ENCODE measurements at regions not wholly inside any gene's neighbourhood (a gene's known extent, or its start where the extent isn't known, plus 50 kb on each side); places are given as distances from the start of the nearest gene placed in this dataset.

DNA sequence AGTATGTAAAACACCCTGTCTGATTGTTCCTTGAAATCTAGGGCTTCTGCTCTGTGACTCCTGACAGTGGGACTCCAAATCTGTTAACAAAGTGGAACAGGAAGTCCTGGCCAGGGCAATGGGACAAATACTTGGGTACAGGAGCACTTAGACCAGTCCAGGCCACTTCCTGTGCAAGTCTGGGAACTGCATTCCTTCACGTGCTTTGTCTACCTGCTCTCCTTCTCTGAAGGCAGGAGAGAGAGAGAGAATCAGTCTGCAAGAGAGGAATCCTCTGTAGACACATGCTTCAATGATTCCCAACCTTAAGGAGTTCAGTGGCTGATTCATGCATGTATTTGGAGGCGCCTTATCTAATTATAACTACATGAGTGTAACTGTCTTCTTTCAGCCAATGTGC is 530.2 kb downstream of the GATA3 start:
- no peak for DNase-seq
- Histone ChIP-seq H3K27me3 (ENCODE audit: control insufficient read depth, insufficient read depth, low read length) (no peaks in the 10 kb centered on the region), H3K9me3 (ENCODE audit: control insufficient read depth in 2 of 3, insufficient read depth in 1 of 3, low read length in 3 of 3) (no peaks in the 10 kb centered on the region), H3K4me1 (ENCODE audit: control insufficient read depth in 2 of 3, insufficient read depth in 2 of 3, low read depth in 1 of 3, low read length in 3 of 3) (no peaks in the 10 kb centered on the region), H3K4me3 (ENCODE audit: low read length in 3 of 3) (no peak overlapping the region), H3K36me3 (ENCODE audit: control insufficient read depth in 2 of 3, insufficient read depth in 3 of 3, low read length in 3 of 3) (no peaks in the 10 kb centered on the region), H3K27ac (ENCODE audit: low read depth in 2 of 2, low read length in 2 of 2) (no peak overlapping the region), H3K9ac (ENCODE audit: low read length in 3 of 3) (no peak overlapping the region)
- no peak for FAIRE-seq
- TF ChIP-seq, protein P1, sequence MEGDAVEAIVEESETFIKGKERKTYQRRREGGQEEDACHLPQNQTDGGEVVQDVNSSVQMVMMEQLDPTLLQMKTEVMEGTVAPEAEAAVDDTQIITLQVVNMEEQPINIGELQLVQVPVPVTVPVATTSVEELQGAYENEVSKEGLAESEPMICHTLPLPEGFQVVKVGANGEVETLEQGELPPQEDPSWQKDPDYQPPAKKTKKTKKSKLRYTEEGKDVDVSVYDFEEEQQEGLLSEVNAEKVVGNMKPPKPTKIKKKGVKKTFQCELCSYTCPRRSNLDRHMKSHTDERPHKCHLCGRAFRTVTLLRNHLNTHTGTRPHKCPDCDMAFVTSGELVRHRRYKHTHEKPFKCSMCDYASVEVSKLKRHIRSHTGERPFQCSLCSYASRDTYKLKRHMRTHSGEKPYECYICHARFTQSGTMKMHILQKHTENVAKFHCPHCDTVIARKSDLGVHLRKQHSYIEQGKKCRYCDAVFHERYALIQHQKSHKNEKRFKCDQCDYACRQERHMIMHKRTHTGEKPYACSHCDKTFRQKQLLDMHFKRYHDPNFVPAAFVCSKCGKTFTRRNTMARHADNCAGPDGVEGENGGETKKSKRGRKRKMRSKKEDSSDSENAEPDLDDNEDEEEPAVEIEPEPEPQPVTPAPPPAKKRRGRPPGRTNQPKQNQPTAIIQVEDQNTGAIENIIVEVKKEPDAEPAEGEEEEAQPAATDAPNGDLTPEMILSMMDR (IDR thresholded peaks at IDR 0.05; ENCODE audit: borderline replicate concordance, extremely low read depth, insufficient read depth): no peak
- intact Hi-C loops (cut with DNase I): no loop called here

DNA sequence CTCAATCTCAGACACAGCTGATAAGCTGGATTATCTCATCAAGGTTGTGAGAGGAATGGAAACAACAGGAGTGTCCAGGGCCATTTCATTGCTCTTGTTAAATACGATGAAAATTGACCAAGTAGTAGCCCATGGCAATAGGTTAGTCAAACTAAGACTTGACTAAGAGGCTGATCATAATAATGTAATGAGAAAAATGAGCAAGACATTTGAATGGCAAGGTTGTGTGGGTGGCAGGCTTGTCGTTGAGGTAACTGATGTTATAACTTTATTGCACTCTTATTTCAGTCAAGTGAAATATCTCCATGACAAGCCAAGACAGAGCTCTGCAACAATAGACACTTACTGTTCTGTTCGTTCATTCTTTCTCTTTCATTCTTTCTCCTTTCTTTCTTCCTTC is 532.0 kb downstream of the GATA3 start:
- Histone ChIP-seq H3K36me3 (ENCODE audit: control insufficient read depth in 2 of 3, insufficient read depth in 3 of 3, low read length in 3 of 3) (no peaks in the 10 kb centered on the region), H3K27me3 (ENCODE audit: control insufficient read depth, insufficient read depth, low read length) (no peaks in the 10 kb centered on the region), H3K4me3 (ENCODE audit: low read length in 3 of 3) (no peak overlapping the region), H3K9ac (ENCODE audit: low read length in 3 of 3) (no peak overlapping the region), H3K9me3 (ENCODE audit: control insufficient read depth in 2 of 3, insufficient read depth in 1 of 3, low read length in 3 of 3) (no peaks in the 10 kb centered on the region), H3K27ac (ENCODE audit: low read depth in 2 of 2, low read length in 2 of 2) (no peak overlapping the region), H3K4me1 (ENCODE audit: control insufficient read depth in 2 of 3, insufficient read depth in 2 of 3, low read depth in 1 of 3, low read length in 3 of 3) (no peaks in the 10 kb centered on the region)
- TF ChIP-seq, protein P1 (IDR thresholded peaks at IDR 0.05; ENCODE audit: borderline replicate concordance, extremely low read depth, insufficient read depth): no peak
- intact Hi-C loops (cut with DNase I): no loop called here
- FAIRE-seq (no peak), DNase-seq (no peak)

DNA sequence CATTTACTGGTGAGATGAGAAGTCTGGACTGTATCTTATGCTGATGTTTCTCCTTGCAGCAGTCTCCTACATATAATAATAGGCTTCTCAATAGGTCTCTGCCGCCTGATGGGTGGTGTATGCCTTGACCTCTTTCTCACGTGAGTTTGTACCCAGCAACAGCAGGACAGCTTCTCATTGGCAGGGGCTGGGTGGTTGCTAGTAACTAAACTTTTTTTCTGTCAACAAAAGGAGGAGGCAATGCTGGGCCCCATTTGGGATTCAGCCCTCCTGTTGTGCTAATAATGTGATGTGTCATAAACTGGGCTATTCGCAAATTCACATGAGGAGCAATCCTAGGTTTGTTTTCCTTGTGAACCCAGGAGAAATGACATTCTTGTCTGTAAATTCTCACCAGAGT is 533.6 kb downstream of the GATA3 start:
- no peak overlapping the region for H3K4me3 ChIP-seq (ENCODE audit: low read length in 3 of 3)
- FAIRE-seq: no peak

DNA sequence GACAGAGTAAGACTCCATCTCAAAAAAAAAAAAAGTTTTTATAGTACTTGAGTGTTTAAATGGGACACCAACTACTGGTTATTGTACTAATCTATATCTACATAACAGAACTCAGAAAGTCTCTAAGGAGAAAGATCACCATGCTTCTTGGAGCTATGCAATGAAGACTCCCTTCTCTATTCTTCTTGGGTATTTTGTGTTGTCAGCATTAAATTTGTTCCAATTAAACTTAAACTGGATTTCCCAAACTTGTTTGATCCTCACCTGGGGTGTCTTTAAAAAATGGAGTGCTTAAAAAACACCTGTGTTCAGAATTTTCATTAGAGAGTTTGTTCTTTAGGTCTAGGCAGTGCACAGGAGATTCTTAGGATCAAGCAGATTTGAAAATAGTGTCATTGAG is 536.0 kb downstream of the GATA3 start:
- H3K4me3 ChIP-seq (ENCODE audit: low read length in 3 of 3): no peak overlapping the region
- no peaks in the 10 kb centered on the region for H3K4me1 ChIP-seq (ENCODE audit: control insufficient read depth in 2 of 3, insufficient read depth in 2 of 3, low read depth in 1 of 3, low read length in 3 of 3)
- H3K36me3 ChIP-seq (ENCODE audit: control insufficient read depth in 2 of 3, insufficient read depth in 3 of 3, low read length in 3 of 3): no peaks in the 10 kb centered on the region
- DNase-seq (no peak), FAIRE-seq (no peak)
- no peaks in the 10 kb centered on the region for H3K9me3 ChIP-seq (ENCODE audit: control insufficient read depth in 2 of 3, insufficient read depth in 1 of 3, low read length in 3 of 3)
- intact Hi-C loops (cut with DNase I): no loop called here
- H3K27me3 ChIP-seq (ENCODE audit: control insufficient read depth, insufficient read depth, low read length): no peaks in the 10 kb centered on the region
- H3K9ac ChIP-seq (ENCODE audit: low read length in 3 of 3): no peak overlapping the region
- no peak overlapping the region for H3K27ac ChIP-seq (ENCODE audit: low read depth in 2 of 2, low read length in 2 of 2)
- TF ChIP-seq, protein P1 (IDR thresholded peaks at IDR 0.05; ENCODE audit: borderline replicate concordance, extremely low read depth, insufficient read depth): no peak

More for the DNA sequence above, 533.6 kb downstream of the GATA3 start:
- Histone ChIP-seq H3K9ac (ENCODE audit: low read length in 3 of 3) (no peak overlapping the region), H3K36me3 (ENCODE audit: control insufficient read depth in 2 of 3, insufficient read depth in 3 of 3, low read length in 3 of 3) (no peaks in the 10 kb centered on the region), H3K9me3 (ENCODE audit: control insufficient read depth in 2 of 3, insufficient read depth in 1 of 3, low read length in 3 of 3) (no peaks in the 10 kb centered on the region), H3K27me3 (ENCODE audit: control insufficient read depth, insufficient read depth, low read length) (no peaks in the 10 kb centered on the region), H3K4me1 (ENCODE audit: control insufficient read depth in 2 of 3, insufficient read depth in 2 of 3, low read depth in 1 of 3, low read length in 3 of 3) (no peaks in the 10 kb centered on the region), H3K27ac (ENCODE audit: low read depth in 2 of 2, low read length in 2 of 2) (no peak overlapping the region)
- TF ChIP-seq, protein P1 (IDR thresholded peaks at IDR 0.05; ENCODE audit: borderline replicate concordance, extremely low read depth, insufficient read depth): no peak
- DNase-seq: no peak
- intact Hi-C loops (cut with DNase I): no loop called here

Measured in kidney (tissue), 13 donors.